ENCODE measurements at regions not wholly inside any gene's neighbourhood (a gene's known extent, or its start where the extent isn't known, plus 50 kb on each side); places are given as distances from the start of the nearest gene placed in this dataset.

DNA sequence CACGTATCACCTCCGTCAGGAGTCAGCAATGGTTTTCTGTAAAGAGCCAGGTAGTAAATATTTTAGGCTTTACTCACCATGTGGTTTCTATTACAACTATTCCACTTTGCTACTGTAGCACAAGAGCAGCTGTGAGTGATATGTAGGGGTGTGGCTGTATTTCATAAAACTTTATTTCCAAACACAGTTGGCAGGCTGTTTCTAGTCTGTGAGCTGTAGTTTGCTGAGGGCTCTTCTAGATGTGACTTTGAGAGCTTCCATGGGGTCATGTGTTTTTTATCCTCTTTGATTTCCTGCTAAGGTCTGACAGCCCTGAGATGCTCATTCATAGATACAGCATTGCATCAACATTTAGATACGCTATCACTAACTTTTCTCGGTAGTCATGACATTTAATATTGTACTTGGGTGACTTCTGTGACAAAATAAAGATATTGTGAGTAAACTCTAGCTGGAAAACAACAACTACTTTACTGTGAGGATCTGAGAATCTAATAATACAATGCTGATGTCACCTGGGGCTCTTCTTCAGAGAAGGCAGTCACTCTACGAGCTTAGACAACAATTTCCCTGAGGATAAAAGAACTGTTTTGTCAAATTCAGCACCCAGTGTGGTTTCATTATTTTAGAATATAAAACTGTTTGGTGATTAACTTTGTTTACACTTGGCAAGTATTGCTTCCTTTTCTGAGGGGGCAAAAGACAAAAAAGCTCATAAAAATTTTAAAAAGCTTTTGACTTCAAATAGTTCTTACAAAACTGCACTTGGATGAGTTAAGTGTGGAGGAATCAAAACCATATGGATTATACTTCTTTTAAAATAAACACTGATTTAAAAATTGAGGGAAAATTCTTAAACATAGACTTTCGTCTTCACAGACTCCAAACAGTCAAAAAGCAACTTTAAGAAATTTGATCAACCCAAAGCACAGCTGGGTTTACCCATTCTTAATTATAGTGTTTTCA lies 231.2 kb upstream of the DCN start:
- no peak for TF ChIP-seq EZH2 (IDR thresholded peaks at IDR 0.05; ENCODE audit: insufficient read depth, low read length)
- TF ChIP-seq, protein P1, sequence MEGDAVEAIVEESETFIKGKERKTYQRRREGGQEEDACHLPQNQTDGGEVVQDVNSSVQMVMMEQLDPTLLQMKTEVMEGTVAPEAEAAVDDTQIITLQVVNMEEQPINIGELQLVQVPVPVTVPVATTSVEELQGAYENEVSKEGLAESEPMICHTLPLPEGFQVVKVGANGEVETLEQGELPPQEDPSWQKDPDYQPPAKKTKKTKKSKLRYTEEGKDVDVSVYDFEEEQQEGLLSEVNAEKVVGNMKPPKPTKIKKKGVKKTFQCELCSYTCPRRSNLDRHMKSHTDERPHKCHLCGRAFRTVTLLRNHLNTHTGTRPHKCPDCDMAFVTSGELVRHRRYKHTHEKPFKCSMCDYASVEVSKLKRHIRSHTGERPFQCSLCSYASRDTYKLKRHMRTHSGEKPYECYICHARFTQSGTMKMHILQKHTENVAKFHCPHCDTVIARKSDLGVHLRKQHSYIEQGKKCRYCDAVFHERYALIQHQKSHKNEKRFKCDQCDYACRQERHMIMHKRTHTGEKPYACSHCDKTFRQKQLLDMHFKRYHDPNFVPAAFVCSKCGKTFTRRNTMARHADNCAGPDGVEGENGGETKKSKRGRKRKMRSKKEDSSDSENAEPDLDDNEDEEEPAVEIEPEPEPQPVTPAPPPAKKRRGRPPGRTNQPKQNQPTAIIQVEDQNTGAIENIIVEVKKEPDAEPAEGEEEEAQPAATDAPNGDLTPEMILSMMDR (IDR thresholded peaks at IDR 0.05; ENCODE audit: insufficient read depth, low read depth, low read length), result no peak
